ENCODE measurements at regions not wholly inside any gene's neighbourhood (a gene's known extent, or its start where the extent isn't known, plus 50 kb on each side); places are given as distances from the start of the nearest gene placed in this dataset.

DNA sequence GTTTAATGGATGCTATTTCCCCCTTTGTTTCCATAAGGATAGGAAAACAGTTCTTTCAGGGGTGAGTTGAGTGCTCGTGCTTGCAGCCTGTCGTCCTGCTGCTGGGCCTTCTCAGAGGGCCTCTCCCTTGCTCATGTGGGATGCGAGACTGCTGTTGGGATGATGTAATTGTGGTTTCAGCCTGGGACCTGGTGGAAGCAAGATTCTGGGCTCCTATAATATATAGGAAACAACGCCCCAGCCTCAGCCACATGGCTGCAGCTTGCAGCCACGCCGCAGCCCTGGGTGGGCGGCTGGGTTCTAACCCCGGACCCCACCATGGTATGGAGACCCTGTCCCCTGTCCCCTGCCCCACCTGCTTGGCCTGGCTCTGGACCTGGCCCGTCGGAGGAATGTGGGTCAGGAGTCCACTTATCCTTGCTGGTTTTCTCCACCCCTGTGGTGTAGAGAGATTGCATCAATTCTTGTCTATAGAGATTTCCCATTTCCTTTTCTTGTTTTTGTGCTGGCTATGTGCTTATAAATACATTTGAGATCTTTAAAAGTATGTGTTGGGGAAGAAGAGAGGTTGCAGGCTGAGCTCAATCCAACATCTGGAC lies 357.8 kb downstream of the SIPA1L2 start:
- DNase-seq, result no peak

DNA sequence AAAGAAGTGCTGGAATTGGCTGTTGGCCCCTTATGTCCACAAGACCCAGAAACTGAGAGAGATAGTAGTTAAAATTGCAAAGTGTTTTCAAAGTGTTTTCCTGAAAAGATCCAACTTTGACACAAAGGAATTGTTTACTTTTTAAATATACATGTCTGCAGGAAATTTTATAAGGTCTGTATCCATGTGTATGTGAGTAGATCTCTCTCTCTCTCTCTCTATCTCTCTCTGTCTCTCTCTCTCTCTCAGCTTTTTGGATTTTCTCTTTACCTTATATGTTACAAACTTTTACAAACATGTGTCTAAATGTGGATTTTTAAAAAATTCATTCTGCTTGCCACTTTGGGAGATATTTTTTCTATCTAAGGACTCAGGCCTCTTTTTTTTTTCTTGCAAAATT lies 358.6 kb downstream of the SIPA1L2 start:
- DNase-seq, result no peak

DNA sequence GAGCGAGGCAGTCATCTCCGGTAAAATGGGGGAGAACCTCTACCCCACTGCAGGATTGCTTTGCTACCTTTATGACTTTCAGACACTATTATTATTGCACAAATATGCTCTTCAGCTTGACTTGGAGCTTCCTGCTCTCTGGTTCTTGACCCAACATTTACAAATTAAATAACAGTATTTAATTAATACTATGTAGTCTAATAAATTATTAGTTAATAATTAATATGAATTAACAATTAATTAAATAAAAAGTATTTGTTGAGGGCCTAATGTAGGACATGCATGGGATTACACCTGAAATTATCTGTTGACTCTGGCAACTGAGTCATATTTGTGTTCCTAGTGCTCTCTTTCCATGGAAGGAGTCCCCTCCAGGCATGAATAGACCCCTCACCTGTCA lies 359.9 kb downstream of the SIPA1L2 start:
- DNase-seq, result no peak

DNA sequence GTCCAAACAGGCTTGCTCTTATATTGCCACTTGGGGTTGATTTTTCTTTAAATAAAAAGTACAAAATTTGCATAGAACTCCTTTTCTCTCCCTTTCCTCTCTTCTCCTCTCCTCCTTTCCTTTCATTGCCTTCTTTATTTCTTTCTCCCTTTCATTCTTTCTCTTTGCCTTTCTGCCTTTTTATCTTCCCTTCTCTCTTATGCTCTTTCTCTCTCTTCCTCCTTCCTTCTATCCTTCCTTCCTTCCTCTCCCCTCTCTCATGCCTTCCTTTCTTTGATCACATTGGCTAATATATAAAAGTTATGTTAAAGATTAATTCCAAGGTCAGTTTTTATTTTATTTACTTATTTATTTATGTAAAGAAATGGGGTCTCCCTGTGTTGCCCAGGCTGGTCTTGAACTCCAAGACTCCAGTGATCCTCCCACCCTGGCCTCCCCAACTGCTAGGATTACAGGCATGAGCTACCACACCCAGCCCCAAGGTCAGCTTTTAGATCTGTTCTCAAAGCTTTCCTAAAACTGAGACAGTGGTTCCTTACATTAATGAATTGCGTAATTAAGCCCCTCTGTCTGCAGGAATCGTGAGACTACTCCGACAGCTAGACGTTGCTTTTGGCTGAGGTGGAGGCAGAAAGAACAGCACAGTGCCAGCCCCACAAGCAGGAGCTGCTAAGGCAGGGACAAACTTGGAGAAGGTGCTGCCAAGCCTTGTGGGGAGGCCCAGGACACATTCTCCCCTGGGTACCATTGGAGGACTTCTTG lies 361.9 kb downstream of the SIPA1L2 start:
- DNase-seq, result no peak

DNA sequence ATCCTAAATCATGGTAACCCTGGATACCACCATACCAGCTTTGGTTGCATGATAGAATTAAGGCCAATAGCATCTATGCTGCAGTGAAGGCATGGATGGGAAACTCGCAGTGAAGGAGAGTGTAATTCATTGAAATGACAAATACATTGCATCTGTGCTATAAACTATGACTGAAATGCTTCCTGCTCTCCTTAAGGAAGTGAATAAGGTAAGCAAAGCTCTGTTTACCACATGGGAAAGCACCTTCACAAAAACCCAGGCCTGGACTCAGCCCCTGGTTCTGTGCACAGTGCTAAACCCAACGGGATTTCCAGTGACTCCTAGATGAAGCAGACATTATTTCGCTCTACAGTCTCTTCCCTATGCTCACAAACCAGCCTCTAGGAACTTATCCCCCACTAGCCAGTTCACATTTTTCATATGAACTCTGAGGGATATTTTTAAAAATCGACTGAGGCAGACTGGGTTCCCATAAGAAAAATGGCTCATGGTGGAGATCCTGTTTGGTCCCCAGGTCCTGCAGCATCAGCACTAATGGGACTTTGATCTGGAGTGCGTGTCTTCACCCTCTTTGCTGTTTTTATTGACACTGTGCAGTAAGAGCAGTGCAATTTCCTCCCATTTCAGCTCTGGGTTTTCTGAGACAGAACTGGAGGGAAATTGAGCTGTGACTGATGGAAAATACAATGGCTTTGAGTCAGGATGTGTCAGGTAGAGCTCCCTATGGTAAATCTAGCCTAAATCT lies 362.7 kb downstream of the SIPA1L2 start:
- DNase-seq, result no peak

DNA sequence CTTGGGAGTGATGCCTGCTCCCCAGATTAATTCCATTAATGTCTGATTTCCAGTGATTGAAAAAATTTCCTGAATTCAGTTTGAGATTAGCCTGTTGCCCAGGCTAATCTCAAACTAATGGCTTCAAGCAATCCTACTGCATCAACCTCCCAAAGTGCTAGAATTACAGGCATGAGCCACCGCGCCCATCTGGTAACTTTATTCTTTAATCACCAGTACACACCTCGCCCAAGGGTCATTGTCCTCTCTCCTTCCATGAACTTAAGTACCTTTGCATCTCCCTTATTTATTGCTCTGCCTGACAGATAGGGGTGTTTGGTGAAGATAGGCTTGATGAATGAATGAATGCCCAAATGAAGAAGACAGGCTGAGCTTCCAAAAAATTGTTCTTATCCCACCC lies 366.5 kb downstream of the SIPA1L2 start:
- DNase-seq, result no peak

DNA sequence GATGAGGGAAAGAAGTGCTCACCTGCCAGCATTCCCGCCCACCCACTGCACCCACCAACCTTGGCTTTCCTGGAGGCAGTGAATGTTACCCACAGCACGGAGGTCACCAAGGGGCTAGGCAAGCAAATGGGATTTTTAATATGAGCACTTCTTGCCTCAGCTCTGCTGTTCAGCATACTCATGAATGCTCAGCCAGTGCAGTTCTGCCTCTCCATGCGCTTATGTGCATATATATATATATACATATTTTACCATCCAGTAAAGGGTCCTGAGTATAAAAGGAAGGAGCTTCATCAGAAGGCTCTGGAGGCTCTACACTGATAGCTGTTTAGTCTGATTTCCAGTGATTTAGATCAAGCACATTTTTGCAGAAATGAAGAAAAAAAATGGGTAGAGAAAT lies 366.9 kb downstream of the SIPA1L2 start:
- no peak for DNase-seq

DNA sequence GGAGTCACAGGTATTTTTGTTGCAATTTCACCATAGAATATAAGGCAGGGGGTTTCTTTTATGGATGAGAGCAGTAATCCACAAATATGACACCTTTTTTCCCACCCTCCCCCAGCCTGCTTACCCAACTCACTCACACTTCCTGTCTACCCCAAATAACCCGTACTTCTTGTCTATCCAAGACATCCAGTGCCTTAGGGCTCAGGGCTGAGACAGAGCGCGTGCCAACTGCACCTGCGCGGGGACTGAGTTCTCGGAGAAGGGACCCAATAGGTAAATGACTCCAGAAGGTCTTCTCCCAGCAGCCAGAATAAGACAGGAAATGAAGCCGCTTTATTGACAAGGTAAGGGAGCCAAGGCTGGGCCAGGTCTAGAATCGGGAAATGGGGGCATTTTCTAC lies 369.1 kb downstream of the SIPA1L2 start:
- DNase-seq, result no peak

DNA sequence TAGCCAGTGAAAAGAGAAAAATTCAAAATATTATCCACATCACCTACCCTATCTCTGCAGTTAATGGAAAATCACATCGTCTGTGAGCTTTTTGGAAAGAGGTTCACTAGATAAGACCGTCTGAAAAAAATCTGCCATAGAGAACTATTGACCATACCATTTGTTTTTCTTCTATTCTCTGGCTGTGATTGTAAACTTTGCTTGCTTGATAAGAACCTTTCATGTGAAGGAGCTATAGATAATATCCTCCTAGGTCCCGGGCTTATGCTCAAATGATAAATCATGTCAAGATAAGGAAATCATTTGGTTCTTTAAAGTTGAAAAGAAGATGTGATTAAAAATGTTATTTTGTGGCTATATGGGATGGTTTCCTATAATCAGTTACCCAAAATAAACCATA lies 369.9 kb downstream of the SIPA1L2 start:
- no peak for DNase-seq

DNA sequence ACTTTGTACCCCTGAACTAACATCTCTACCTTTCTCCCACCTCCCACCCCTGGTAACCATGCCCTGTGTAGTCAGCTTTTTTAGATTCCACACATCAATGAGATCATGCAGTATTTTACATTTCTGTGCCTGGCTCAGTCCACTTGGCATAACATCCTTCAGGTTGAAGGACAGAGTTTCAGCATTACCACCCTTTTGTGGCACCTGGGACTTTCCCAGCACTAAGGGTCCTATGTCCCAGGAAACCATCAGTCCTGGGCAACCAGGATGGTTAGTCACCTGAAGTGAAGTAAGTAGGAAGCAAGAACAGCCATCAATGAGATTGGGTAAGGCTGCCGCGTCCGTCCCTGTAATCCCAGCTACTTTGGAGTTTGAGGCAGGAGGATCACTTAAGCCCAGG lies 370.6 kb downstream of the SIPA1L2 start:
- DNase-seq, result no peak

DNA sequence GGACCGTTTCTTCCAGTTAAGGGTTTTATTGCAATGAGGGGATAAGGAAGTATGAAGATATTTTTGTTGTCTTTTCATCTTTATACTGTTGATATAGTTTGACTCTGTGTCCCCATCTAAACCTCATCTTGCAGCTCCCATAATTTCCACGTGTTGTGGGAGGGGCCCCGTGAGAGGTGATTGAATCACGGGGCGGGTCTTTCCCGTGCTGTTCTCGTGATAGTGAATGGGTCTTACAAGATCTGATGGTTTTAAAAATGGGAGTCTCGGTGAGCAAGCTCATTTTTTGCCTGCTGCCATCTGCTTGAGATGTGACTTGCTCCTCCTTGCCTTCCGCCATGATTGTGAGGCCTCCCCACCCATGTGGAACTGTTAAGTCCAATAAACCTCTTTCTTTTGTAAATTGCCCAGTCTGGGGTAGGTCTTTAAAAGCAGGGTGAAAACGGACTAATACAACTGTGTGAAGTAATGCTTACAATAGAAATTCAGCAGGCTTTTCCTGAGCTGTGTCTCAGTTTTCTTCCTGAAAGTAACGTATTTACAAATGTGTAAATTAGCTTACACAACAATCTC lies 377.3 kb downstream of the SIPA1L2 start:
- DNase-seq, result no peak

DNA sequence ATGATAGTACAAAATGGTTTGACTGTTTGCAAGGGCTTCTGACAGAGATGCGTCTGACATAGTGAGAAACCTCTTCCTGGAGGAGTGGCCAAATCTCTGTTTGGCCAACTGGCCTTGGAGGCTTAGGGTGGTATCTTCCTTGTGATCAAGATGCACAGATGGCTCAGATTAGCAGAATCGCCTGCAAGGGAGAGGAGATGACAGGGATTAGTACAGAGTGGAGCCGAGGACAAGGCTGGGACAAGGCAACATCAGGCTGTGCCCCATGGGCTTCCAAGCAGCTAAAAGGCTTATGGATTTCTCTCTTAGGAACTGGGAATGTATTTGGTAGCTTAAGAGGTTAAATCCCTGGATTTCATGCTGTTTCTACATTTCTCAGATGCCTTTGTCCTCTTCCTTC lies 379.1 kb downstream of the SIPA1L2 start:
- no peak for DNase-seq

DNA sequence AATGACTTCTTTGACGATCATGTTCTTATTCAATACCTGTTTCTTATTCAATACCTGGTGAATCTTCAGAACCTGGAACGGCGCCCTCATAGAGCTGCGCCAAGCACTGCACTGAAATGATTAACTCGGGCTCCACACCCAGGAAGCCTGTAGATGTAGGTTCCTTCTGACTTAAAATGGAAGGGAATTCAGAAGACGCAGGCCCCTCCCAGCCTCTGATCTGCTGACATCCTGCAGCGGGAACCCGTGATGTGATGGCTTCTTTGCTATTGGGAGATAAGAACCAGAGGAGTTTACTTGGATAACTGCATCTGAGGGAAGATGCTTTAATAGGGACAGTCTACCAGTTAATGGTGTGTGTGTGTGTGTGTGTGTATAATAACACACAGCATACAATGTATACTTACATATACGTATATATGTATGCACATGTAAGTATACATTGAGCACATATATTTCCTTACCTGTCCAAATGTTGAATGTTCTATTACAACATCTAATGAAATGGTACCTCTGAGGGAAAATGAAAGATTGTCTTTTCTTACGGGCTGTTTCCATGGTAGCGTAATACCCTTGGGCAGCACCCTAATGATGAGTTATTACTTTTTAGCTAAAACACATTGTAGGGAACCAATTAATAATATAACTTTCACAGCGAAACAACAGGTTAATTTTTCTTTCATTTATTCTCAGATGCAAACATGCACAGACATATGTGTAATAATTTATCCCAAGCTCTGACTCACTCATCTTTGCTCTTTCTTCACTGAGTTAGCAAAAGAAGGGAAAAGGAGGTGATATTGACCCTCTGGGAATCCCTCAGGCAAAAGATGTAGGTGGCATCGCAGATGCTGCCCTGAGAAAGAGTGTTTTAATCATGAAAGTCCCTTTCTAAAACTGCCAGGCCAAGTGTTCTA lies 379.8 kb downstream of the SIPA1L2 start:
- DNase-seq, result no peak

DNA sequence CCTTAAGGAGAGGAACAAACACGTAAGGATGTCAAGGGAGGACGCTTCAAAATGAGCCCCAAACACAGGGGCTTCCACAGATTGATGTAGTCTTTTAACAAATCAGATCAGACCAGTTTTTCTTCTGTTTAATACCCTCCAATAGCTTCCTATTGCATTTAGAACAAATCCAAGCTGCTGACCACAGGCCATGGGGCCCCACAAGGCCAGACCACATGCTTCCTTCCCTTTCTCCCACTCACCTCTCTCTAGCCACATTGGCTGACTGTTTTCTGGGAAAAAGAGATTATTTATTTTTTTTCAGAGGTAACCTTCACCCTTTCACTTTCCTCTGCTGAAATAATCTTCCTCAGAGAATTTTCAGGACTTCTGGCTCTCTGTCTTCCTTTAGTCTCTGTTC lies 380.6 kb downstream of the SIPA1L2 start:
- DNase-seq, result no peak

DNA sequence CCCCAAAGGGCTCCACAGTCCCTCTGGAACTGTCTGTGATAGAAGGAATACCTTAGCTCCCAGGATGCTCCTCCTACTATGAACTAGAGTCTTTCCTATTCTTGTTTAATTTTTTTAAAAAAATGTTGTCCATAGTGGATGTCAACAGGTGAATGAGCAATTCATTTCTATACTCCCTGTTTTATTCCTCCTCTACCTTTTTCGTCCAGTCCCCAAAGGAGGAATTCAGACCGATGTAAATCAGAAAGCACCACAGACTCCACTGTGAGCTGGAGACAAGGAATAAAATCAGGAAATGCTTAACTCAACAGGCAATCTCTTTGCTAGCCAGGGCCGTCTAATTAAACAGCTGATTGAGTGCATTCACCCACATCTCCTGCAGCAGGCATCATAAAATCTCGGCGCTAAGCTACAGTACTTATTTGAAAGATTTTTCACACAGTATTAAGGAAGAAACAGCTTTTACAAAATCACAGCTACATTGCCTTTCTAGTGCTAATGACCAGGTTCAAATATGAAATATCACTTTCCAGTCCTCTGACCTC lies 381.6 kb downstream of the SIPA1L2 start:
- no peak for DNase-seq

DNA sequence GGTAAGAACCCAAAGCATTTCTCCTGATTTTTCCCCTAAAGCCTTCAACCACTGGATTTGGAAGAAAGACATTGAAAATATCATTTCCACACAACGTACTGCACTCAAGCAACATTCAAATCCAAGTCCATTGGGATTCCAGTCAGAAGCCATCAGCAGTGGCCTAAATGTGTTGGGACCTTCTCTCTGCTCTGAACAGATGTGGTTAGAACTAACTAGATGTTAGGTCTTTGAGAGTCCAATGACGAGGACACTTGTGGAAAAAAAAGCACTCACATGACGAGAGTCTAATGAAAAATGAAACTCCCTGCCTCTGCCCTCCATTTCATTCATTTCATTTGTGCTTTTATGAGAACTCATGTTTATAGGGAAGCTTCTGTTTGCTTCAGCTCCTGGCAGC lies 382.3 kb downstream of the SIPA1L2 start:
- DNase-seq, result no peak

DNA sequence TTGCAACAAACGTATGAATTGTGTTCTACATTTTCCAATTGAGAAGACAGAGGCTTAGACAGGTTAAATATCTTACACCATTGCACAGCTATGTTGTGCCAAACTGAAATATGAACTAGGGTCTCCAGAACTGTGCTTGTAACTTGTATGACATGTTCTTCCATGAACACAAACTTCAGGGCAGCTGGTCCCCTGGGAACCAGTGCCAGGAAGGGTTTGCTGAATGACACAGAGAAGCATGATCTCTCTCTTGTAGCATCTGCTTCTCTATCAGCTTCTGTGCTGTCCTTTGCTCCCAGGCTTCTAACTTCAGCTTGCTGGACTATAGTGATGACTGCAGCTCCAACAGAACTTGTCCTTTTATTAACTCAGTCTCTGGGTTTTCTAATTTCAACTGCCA lies 385.5 kb downstream of the SIPA1L2 start:
- DNase-seq, result no peak

DNA sequence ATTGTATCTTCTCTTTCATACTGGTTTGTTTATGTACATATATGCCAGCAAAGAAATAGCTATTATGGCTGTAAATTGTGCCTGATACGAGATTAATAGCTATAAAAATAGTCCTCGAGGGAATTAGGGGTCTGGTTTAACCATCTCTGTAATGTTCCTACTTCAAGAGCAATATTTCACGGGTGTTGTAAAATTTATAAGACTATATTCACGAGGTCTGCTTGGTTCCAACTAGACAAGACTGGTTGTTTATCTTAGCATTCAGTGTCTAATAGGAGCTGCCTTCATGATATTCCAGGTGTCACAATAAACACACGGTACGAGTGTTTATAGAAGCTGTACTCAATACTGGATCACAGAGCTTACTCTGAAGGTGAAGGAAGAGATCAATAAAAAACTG lies 389.9 kb downstream of the SIPA1L2 start:
- DNase-seq, result no peak

DNA sequence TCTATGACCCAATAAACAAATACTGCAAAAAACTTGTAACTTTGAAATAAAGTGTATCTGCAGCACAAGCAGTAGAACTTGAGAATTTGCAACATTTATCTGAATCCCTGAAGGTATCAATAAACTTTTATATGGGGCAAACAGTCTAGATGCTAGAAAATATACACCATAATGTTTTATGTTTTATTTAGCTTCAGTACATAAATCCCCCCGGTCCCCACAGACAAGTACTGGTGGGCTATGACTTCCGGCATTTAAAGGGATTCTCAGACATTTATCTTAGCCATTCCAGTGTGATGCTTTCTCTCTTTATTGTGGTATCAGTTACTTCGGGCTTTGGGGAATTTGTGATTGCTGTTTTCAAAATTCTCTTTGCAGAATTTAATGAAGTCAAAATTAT lies 390.4 kb downstream of the SIPA1L2 start:
- DNase-seq, result no peak

DNA sequence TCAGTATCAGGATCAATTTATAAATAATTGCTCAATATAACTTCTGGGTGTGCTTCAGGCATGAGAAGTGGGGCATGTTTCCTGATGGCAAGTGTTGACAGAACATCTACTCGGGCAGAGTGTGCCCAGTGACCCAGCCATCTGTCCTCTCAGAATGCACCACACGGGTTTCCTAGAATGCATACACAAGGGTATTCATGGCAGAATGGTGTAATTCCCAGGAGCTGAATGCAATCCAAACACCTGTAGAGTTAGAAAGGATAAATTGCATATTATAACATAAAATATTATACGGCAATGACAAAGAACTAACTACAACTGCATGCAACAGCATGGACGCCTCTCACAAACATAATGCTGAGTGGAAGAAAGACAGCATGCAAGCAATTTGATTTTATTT lies 391.9 kb downstream of the SIPA1L2 start:
- no peak for DNase-seq

DNA sequence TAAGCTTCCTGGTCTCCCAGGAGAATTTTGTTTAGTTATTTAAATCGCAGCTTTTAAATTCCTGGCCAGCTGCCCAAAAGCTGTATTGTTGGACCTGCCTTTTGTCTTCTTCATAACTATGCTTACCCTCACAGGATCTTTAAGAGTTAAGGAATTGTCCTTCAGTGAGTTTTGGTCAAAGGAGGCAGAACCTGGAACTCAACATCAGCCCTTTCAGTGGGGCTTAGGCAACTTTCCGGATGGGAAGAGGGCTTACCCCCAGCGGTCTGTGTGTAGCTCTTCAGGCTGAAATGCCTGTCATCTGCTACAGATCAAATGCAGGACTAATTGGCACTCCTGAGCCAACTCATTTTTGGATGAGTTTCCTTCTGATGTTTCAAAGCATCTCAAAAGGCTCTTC lies 402.6 kb downstream of the SIPA1L2 start:
- DNase-seq, result no peak

DNA sequence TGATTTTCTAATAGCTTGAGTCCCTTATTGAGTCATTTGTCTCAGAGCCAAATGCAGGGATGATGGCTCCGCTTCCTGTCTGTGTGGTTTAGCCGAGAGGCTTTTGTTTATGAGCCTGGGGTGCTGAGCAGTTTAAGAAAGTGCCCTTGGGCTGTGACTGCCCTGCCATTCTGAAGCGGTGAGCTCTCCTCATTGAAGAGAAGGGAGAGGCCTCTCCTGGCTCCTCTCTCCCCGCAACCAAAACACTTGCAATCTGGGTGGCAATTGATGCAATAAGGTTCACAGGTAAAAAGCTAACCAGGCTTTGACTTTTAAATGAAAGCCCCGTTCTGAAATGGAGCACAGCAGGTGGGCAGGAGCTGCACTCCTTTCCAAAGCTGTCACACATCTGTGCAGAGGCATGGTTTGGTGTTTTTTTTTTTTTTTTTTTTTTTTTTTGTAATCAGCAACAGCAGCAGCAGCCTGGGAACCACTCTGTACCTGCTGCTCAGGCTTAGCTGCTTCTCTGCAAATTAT lies 403.7 kb downstream of the SIPA1L2 start:
- DNase-seq, result peak; percentile 3 to 4
